ENCODE measurements at regions not wholly inside any gene's neighbourhood (a gene's known extent, or its start where the extent isn't known, plus 50 kb on each side); places are given as distances from the start of the nearest gene placed in this dataset.

GRCh38 chr18:44245019-44245418 is 435.7 kb upstream of the SETBP1 start:
- ATAC-seq (ENCODE audit: low FRiP score) (no peak), DNase-seq (ENCODE audit: low spot score) (no peak)
- no peak for TF ChIP-seq CTCF (IDR thresholded peaks at IDR 0.05)

GRCh38 chr18:44246001-44246400 is 434.7 kb upstream of the SETBP1 start:
- ATAC-seq (ENCODE audit: low FRiP score) (no peak), DNase-seq (ENCODE audit: low spot score) (no peak)
- TF ChIP-seq CTCF (IDR thresholded peaks at IDR 0.05): no peak

- TF ChIP-seq CTCF (IDR thresholded peaks at IDR 0.05): no peak
- no peak for DNase-seq (ENCODE audit: low spot score)
- ATAC-seq (ENCODE audit: low FRiP score): no peak
These were observed 422.6 kb upstream of the SETBP1 start for GRCh38 chr18:44258086-44258485.

- no peak for TF ChIP-seq CTCF (IDR thresholded peaks at IDR 0.05)
- DNase-seq (ENCODE audit: low spot score) (no peak), ATAC-seq (ENCODE audit: low FRiP score) (no peak)
These were observed 422.1 kb upstream of the SETBP1 start for GRCh38 chr18:44258576-44258975.

GRCh38 chr18:44259610-44260009 is 421.1 kb upstream of the SETBP1 start:
- ATAC-seq (ENCODE audit: low FRiP score): no peak
- no peak for DNase-seq (ENCODE audit: low spot score)
- no peak for TF ChIP-seq CTCF (IDR thresholded peaks at IDR 0.05)

- ATAC-seq (ENCODE audit: low FRiP score): no peak
- no peak for TF ChIP-seq CTCF (IDR thresholded peaks at IDR 0.05)
These were observed 415.3 kb upstream of the SETBP1 start for GRCh38 chr18:44265437-44265836.

GRCh38 chr18:44273298-44273697 is 407.4 kb upstream of the SETBP1 start:
- DNase-seq (ENCODE audit: low spot score): no peak
- no peak for TF ChIP-seq CTCF (IDR thresholded peaks at IDR 0.05)
- no peak for ATAC-seq (ENCODE audit: low FRiP score)

More at GRCh38 chr18:44265437-44265836, 415.3 kb upstream of the SETBP1 start:
- no peak for DNase-seq (ENCODE audit: low spot score)

All from omental fat pad (tissue), 3 donors.